Renal cortex interstitium (tissue), 11 donors: ENCODE measurements at regions not wholly inside any gene's neighbourhood (a gene's known extent, or its start where the extent isn't known, plus 50 kb on each side); places are given as distances from the start of the nearest gene placed in this dataset.

Experiments used
- DNase-seq, 11 donors: peaks; one replicate each; pipeline ENCODE4 v3.0.0-alpha.2; 2013; ENCODE audit warnings: low read depth in 9 of 11, low spot score in 4 of 11; ENCODE audit errors: extremely low read depth in 1 of 11

- no peak for DNase-seq
Measured at GRCh38 chr4:140809676-140810075, 53.5 kb upstream of the TBC1D9 start.

GRCh38 chr4:140808256-140808655 lies 52.1 kb upstream of the TBC1D9 start:
- DNase-seq, result peak in 3 of 11 donors; percentile 3 to 10 (median 5)

- DNase-seq, result peak in 10 of 11 donors; percentile 29 to 67 (median 42)
Measured at GRCh38 chr4:140807491-140808252, 51.5 kb upstream of the TBC1D9 start.

GRCh38 chr4:140806163-140806562 lies 50.0 kb upstream of the TBC1D9 start:
- DNase-seq, result no peak
